GM12874 (cell line): ENCODE measurements at regions not wholly inside any gene's neighbourhood (a gene's known extent, or its start where the extent isn't known, plus 50 kb on each side); places are given as distances from the start of the nearest gene placed in this dataset.

ENCODE experiments used
- CTCF ChIP-seq: IDR thresholded peaks from 2 replicates; pipeline ENCODE4 v1.5.1; 2011; ENCODE audit warnings: low read depth, mild to moderate bottlenecking, control low read depth, low read length, moderate library complexity; ENCODE audit not compliant: insufficient read depth

DNA sequence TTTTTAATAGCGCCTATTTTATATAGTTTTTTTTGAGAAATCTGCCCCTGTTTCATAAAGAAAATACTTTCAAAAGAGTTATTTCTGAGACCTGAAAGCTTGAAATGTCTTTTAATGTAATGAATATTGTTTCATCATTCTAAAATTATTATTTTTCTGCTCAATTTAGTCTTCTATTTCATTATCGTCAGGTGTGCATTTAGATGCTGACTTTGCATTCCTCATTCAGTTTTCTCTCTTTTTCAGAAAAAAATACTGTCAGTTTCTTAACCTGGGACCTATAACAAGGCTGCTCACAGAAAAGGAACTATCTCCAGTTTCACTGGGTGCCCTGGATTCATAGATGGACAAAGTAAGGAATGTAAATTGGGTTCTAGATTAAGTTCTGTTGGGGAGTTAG is 1631.7 kb downstream of the SUCLG1 start:
- TF ChIP-seq CTCF = no peak

GRCh38 chr2:82826437-82826836 is 1632.6 kb downstream of the SUCLG1 start:
- TF ChIP-seq CTCF = no peak

GRCh38 chr2:82825410-82826090 is 1633.5 kb downstream of the SUCLG1 start:
- TF ChIP-seq CTCF = no peak

- no peak for TF ChIP-seq CTCF
These were observed 1635.2 kb downstream of the SUCLG1 start for GRCh38 chr2:82823892-82824291.

DNA sequence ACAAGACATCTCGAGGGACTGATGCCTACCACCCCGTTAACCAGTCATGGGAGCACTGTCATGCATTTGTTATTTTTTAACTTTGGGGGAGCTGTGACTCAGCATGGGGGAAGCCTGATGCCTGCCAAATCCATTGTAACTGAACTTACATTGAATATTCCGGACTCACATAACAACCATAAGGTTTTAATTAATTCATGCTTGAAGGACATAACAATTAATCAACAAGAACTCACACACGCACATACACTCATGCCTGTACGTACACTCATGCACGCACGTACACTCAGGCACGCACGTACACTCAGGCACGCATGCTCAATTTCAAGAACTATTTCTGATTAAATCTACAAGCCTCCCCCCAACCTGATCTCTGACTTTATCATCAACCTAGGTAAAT is 1639.1 kb downstream of the SUCLG1 start:
- TF ChIP-seq CTCF = no peak

- no peak for TF ChIP-seq CTCF
These were observed 1644.9 kb downstream of the SUCLG1 start for GRCh38 chr2:82814146-82814545.

DNA sequence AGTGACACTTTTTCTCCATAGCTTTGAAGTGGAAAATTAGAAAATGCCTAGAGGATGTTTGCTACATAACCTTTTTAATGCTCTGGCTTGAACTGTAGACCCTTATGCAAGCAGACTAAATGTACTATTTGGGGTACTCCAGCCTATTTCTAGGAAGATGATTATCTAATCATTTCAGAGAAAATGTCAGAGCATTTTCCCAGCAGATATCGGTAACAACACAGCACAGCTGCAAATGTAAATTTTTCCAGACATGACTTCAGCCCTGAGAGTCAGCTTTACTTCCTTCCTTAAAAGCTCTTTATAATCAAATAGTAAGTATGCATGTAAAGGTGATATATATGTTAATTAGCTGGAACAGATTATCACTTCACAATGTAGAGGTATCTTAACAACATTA is 1647.1 kb downstream of the SUCLG1 start:
- no peak for TF ChIP-seq CTCF
